Sigmoid colon (tissue), 3 donors: ENCODE measurements at regions not wholly inside any gene's neighbourhood (a gene's known extent, or its start where the extent isn't known, plus 50 kb on each side); places are given as distances from the start of the nearest gene placed in this dataset.
"Not testable (repeated sequence)": the region's sequence is repeated elsewhere in the genome, so short reads cannot be mapped to it uniquely, and the experiment has no call there.

Experiments used
- POLR2A ChIP-seq, 2 donors: fragments of 450-650 bp; IDR thresholded peaks; one replicate each; pipeline ENCODE4 v1.6.1; 2016; ENCODE audit warnings: antibody characterized with exemption in 2 of 2, mild to moderate bottlenecking in 2 of 2, moderate library complexity in 2 of 2
- TF ChIP-seq, protein P1 (sequence below), 4 experiments: fragments of 450-650 bp in 3 of 4; fragments of 200-600 bp in 1 of 4; IDR thresholded peaks; one replicate each; pipeline ENCODE4 v1.5.1; 2016 to 2019; ENCODE audit warnings: antibody characterized with exemption in 4 of 4, mild to moderate bottlenecking in 3 of 4, moderate library complexity in 2 of 4

- TF ChIP-seq, protein P1, sequence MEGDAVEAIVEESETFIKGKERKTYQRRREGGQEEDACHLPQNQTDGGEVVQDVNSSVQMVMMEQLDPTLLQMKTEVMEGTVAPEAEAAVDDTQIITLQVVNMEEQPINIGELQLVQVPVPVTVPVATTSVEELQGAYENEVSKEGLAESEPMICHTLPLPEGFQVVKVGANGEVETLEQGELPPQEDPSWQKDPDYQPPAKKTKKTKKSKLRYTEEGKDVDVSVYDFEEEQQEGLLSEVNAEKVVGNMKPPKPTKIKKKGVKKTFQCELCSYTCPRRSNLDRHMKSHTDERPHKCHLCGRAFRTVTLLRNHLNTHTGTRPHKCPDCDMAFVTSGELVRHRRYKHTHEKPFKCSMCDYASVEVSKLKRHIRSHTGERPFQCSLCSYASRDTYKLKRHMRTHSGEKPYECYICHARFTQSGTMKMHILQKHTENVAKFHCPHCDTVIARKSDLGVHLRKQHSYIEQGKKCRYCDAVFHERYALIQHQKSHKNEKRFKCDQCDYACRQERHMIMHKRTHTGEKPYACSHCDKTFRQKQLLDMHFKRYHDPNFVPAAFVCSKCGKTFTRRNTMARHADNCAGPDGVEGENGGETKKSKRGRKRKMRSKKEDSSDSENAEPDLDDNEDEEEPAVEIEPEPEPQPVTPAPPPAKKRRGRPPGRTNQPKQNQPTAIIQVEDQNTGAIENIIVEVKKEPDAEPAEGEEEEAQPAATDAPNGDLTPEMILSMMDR (IDR thresholded peaks at IDR 0.05): not testable (repeated sequence)
- not testable (repeated sequence) for TF ChIP-seq POLR2A (IDR thresholded peaks at IDR 0.05)
Observed at GRCh38 chr19:23533441-23533840, 138.2 kb upstream of the ZNF91 start.
